Sigmoid colon (tissue), 6 donors: ENCODE measurements at regions not wholly inside any gene's neighbourhood (a gene's known extent, or its start where the extent isn't known, plus 50 kb on each side); places are given as distances from the start of the nearest gene placed in this dataset.

Source experiments
- DNase-seq: peaks from one replicate; pipeline ENCODE4 v3.0.0-alpha.2; 2019
- H3K27ac ChIP-seq, 4 donors: fragments of 200-600 bp; sonication (generic); one replicate each; pipeline ENCODE4 v1.5.1; 2016 to 2019; ENCODE audit warnings: mild to moderate bottlenecking in 1 of 4
- H3K27me3 ChIP-seq, 3 donors: fragments of 200-600 bp; sonication (generic); one replicate each; pipeline ENCODE4 v1.5.1; 2019; ENCODE audit warnings: mild to moderate bottlenecking in 1 of 3
- H3K36me3 ChIP-seq, 4 donors: fragments of 200-600 bp; sonication (generic); one replicate each; pipeline ENCODE4 v1.5.1; 2016 to 2019
- H3K4me1 ChIP-seq, 4 donors: fragments of 200-600 bp; sonication (generic); one replicate each; pipeline ENCODE4 v1.5.1; 2017 to 2019
- H3K4me3 ChIP-seq, 4 donors: fragments of 200-600 bp; sonication (generic); one replicate each; pipeline ENCODE4 v1.5.1; 2017 to 2019; ENCODE audit warnings: mild to moderate bottlenecking in 2 of 4, moderate library complexity in 1 of 4
- H3K9me3 ChIP-seq, 4 donors: fragments of 200-600 bp in 3 of 4; sonication (generic) in 3 of 4; one replicate each; pipeline versions ENCODE4 v1.5.1 to v1.6.1; 2013 to 2019
- CTCF ChIP-seq, 4 experiments: fragments of 450-650 bp in 3 of 4; fragments of 200-600 bp in 1 of 4; IDR thresholded peaks; one replicate each; pipeline ENCODE4 v1.5.1; 2016 to 2019; ENCODE audit warnings: antibody characterized with exemption in 4 of 4, mild to moderate bottlenecking in 3 of 4, moderate library complexity in 2 of 4
- EP300 ChIP-seq, 4 donors: sonication (generic); formaldehyde crosslinking; IDR thresholded peaks; one replicate each; pipeline ENCODE4 v1.6.1; 2017; ENCODE audit warnings: antibody characterized with exemption in 4 of 4
- POLR2A ChIP-seq, 2 donors: fragments of 450-650 bp; IDR thresholded peaks; one replicate each; pipeline ENCODE4 v1.6.1; 2016; ENCODE audit warnings: antibody characterized with exemption in 2 of 2, mild to moderate bottlenecking in 2 of 2, moderate library complexity in 2 of 2
- POLR2AphosphoS5 ChIP-seq, 4 donors: sonication (generic); formaldehyde crosslinking; IDR thresholded peaks; one replicate each; pipeline ENCODE4 v1.6.1; 2017; ENCODE audit warnings: antibody characterized with exemption in 4 of 4
- WGBS, 2 donors: extraction: QIAGEN DNeasy Blood & Tissue Kit; methylation state at CpG; one replicate each; pipeline ENCODE4 v1.1.7; 2013; 5-methylcytosine and 5-hydroxymethylcytosine counted together
- intact Hi-C: fragments of 100-400 bp; cut with DNase I; formaldehyde crosslinking; loops from one replicate; pipeline ENCODE4 v1.15.1; 2023
- donor health status: healthy with polysubstance abuse.
- donor health status: healthy.

DNA sequence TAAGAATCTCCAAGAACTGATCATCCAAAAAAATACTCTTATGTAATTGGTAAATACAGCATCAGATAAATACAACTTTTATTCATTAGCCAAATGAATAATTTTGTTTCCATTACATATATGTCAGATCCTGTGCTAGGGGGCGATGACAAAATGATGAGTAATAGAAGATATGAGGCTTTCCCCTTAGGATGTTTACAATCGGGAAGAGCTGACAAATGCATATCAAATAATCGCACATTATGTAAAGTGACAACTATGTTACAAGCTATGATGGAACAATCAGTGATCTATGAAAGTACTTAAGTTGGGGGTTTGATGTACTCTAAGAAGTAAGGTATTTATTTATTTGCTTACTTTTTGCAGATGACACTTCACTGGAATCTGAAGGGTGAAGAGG is 465.6 kb upstream of the VSTM2A start:
- WGBS, 2 donors: 92 to 93% methylated on average over 3 of the region's 3 CpGs
- Histone ChIP-seq H3K27me3 (no peaks in the 10 kb centered on the region), H3K4me3 (no peak overlapping the region), H3K4me1 (peaks cover 0 to 4% (median 0%) of the 10 kb centered on the region in 4 donors), H3K9me3 (peaks cover 0 to 4% (median 0%) of the 10 kb centered on the region in 4 donors), H3K36me3 (no peaks in the 10 kb centered on the region), H3K27ac (no peak overlapping the region)
- intact Hi-C loops: no loop called here
- TF ChIP-seq POLR2AphosphoS5 (IDR thresholded peaks at IDR 0.05) (no peak), POLR2A (IDR thresholded peaks at IDR 0.05) (no peak), EP300 (IDR thresholded peaks at IDR 0.05) (no peak), CTCF (IDR thresholded peaks at IDR 0.05) (no peak)
- DNase-seq: no peak

GRCh38 chr7:54080525-54080924 is 461.6 kb upstream of the VSTM2A start:
- Histone ChIP-seq H3K9me3 (peaks cover 0 to 7% (median 0%) of the 10 kb centered on the region in 4 donors), H3K27me3 (no peaks in the 10 kb centered on the region), H3K27ac (no peak overlapping the region), H3K4me3 (no peak overlapping the region), H3K36me3 (no peaks in the 10 kb centered on the region), H3K4me1 (peaks cover 0 to 4% (median 0%) of the 10 kb centered on the region in 4 donors)
- intact Hi-C loops: no loop called here
- WGBS, 2 donors: 28 to 83% methylated on average over 2 of the region's 2 CpGs
- TF ChIP-seq POLR2AphosphoS5 (IDR thresholded peaks at IDR 0.05) (peak in 1 of 4 donors; percentile 51), CTCF (IDR thresholded peaks at IDR 0.05) (no peak), POLR2A (IDR thresholded peaks at IDR 0.05) (no peak)
- DNase-seq: no peak

- H3K9me3 ChIP-seq: peaks cover 0 to 7% (median 0%) of the 10 kb centered on the region in 4 donors
- H3K27me3 ChIP-seq: no peaks in the 10 kb centered on the region
- peaks cover 0 to 4% (median 0%) of the 10 kb centered on the region in 4 donors for H3K4me1 ChIP-seq
- H3K36me3 ChIP-seq: no peaks in the 10 kb centered on the region
- intact Hi-C loops: no loop called here
- H3K4me3 ChIP-seq: no peak overlapping the region
- no peak overlapping the region for H3K27ac ChIP-seq
- DNase-seq: no peak
- 48 to 62% methylated on average over 4 of the region's 4 CpGs for WGBS, 2 donors
- TF ChIP-seq POLR2AphosphoS5 (IDR thresholded peaks at IDR 0.05) (no peak), EP300 (IDR thresholded peaks at IDR 0.05) (no peak), POLR2A (IDR thresholded peaks at IDR 0.05) (no peak), CTCF (IDR thresholded peaks at IDR 0.05) (no peak)
Measured at GRCh38 chr7:54080971-54081370, 461.2 kb upstream of the VSTM2A start.

DNA sequence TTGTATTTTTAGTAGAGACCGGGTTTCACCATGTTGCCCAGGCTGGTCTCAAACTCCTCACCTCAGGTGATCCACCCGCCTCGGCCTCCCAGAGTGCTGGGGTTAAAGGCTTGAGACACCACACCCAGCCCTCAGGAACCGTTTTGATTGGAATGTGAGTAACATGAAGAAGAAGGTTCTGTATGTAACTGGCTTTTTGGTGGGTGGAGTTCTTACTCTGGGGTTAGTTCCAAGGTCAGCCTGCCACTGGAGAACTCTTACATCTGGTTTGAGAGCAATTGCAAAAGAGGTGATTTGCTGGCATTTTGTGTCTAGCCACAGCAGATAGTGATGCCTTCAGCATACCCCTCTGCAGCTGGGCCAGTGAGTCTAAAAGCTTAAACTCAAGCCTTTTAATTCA is 457.8 kb upstream of the VSTM2A start:
- peaks cover 0 to 4% (median 0%) of the 10 kb centered on the region in 4 donors for H3K4me1 ChIP-seq
- peaks cover 0 to 7% (median 0%) of the 10 kb centered on the region in 4 donors for H3K9me3 ChIP-seq
- DNase-seq: no peak
- intact Hi-C loops: no loop called here
- no peak overlapping the region for H3K4me3 ChIP-seq
- no peak overlapping the region for H3K27ac ChIP-seq
- no peaks in the 10 kb centered on the region for H3K36me3 ChIP-seq
- no peaks in the 10 kb centered on the region for H3K27me3 ChIP-seq
- WGBS, 2 donors: 90% methylated on average over 4 of the region's 4 CpGs
- TF ChIP-seq EP300 (IDR thresholded peaks at IDR 0.05) (no peak), CTCF (IDR thresholded peaks at IDR 0.05) (no peak), POLR2A (IDR thresholded peaks at IDR 0.05) (no peak), POLR2AphosphoS5 (IDR thresholded peaks at IDR 0.05) (no peak)

DNA sequence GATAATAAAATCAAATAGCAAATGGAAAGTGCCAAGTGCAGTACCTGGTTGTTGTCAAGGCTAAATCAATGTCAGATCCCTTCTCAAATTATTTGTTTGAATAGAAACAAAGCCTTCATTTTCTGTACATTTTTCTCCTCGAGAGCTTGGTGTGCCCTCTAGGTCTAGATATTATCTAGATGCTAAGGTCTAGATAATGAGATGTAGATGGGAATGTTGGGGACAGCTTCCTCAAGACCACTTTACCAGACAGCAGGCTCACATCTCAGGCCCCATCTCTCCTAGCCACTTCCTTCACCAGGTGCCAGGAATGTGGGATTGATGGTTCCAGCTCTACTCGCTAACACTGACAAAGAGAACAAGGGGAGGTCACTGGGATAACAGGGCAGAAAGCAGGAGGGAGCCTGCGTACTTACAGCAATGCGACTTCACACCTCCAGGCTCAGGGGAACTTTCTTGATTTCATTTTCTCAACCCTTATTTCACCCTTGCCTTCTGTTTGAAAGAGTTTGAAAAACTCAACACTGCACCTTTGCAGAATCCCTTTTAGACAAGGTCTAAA is 451.4 kb upstream of the VSTM2A start:
- no peak for DNase-seq
- TF ChIP-seq CTCF (IDR thresholded peaks at IDR 0.05): no peak
- no peak for TF ChIP-seq POLR2A (IDR thresholded peaks at IDR 0.05)
- TF ChIP-seq POLR2AphosphoS5 (IDR thresholded peaks at IDR 0.05): no peak
- TF ChIP-seq EP300 (IDR thresholded peaks at IDR 0.05): no peak
- Histone ChIP-seq H3K27me3 (no peaks in the 10 kb centered on the region), H3K36me3 (no peaks in the 10 kb centered on the region), H3K4me1 (no peaks in the 10 kb centered on the region), H3K4me3 (no peak overlapping the region), H3K27ac (no peak overlapping the region), H3K9me3 (no peaks in the 10 kb centered on the region)
- intact Hi-C loops: no loop called here
- WGBS, 2 donors: 74 to 81% methylated on average over 4 of the region's 4 CpGs
